ENCODE measurements at regions not wholly inside any gene's neighbourhood (a gene's known extent, or its start where the extent isn't known, plus 50 kb on each side); places are given as distances from the start of the nearest gene placed in this dataset.

GRCh38 chr4:60506061-60506460 is 694.1 kb upstream of the ADGRL3 start:
- TF ChIP-seq MAX (IDR thresholded peaks at IDR 0.05), result no peak
- no peak for TF ChIP-seq YY1 (IDR thresholded peaks at IDR 0.05; ENCODE audit: low read depth)
- TF ChIP-seq EP300 (IDR thresholded peaks at IDR 0.05; ENCODE audit: borderline replicate concordance), result no peak

All from Ishikawa (cell line).